Activated naive CD4-positive, alpha-beta T cell treated with anti-CD3 and anti-CD28 coated beads, Interleukin-2, amount 50 U/mL, for 72 hours (primary cell): ENCODE measurements at regions not wholly inside any gene's neighbourhood (a gene's known extent, or its start where the extent isn't known, plus 50 kb on each side); places are given as distances from the start of the nearest gene placed in this dataset.
A peak's percentile ranks its signal among the peaks of the same experiment; 100 is the strongest.
"Not testable (repeated sequence)": the region's sequence is repeated elsewhere in the genome, so short reads cannot be mapped to it uniquely, and the experiment has no call there.

Source experiments
- ATAC-seq, 2 donors: fragments of 150-1000 bp; cut with Tn5 transposase; 2 replicates each; pipeline ENCODE4 v1.10.0; 2021; ENCODE audit warnings: mild to moderate bottlenecking in 2 of 2, moderate library complexity in 2 of 2
- DNase-seq, 2 donors: peaks; one replicate each; pipeline ENCODE4 v3.0.0; 2021 to 2022; ENCODE audit warnings: low spot score in 2 of 2
- H3K27ac Mint-ChIP-seq, 2 donors: one replicate each; pipeline ENCODE4 v1.8.0; 2022; ENCODE audit warnings: mild to moderate bottlenecking in 2 of 2, mixed read lengths in 2 of 2
- H3K36me3 Mint-ChIP-seq, 2 donors: one replicate each; pipeline ENCODE4 v1.8.0; 2022; ENCODE audit warnings: mixed read lengths in 2 of 2
- H3K9me3 Mint-ChIP-seq, 2 donors: one replicate each; pipeline ENCODE4 v1.8.0; 2022; ENCODE audit warnings: mixed read lengths in 2 of 2

DNA sequence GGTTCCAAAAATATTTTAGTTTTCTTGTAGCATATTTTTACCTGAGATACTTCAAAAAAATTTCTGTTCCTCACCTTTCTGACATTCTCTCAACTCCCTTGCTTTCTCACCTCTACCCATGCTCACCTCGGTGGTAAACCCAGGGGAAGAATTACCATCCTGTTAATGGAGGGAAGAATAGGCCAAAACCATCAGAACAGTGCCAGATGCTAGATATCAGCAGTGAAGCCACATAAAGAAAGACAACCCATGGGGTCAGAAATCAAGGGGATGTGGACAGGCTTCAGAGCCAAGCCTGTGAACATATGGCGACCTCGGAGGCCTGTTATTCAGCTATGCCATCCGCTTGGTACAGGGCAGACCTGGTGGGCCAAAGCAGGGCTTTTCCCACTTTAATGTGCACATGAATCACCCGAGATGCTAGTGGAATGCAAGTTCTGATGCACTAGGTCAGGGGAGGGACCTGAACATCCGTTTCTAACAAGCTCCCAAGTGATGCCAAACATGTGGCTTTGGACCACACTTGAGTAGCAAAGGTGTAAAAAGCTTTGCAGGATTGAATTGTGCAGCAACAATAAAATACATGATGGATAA, 125.5 kb downstream of the NPY start:
- no peak overlapping the region for H3K27ac Mint-ChIP-seq
- DNase-seq = no peak
- peaks cover 0 to 6% of the 10 kb centered on the region in 2 donors for H3K9me3 Mint-ChIP-seq
- ATAC-seq = no peak
- peaks cover 4 to 13% of the 10 kb centered on the region in 2 donors for H3K36me3 Mint-ChIP-seq

DNA sequence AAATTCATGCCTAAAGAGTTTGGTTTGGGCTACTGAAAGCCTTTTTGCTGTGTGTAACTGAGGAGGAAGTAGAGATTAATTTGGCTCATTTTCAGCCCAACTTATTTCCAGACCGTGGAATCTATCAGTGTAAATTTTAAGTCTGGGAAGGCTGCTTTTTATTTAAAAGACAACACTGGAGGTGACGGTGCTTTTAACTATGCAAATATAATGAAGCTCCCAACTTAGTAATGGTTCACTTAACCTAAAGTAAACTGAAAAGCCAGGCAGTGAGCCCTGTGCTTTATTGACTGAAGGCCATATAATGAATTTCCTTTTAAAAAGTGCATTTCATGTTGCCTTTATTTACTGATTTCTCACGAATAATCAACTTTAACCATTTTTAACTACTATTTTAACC, 127.2 kb downstream of the NPY start:
- Mint-ChIP-seq H3K27ac (no peak overlapping the region), H3K36me3 (peaks cover 4 to 13% of the 10 kb centered on the region in 2 donors), H3K9me3 (peaks cover 0 to 6% of the 10 kb centered on the region in 2 donors)
- ATAC-seq (no peak), DNase-seq (no peak)

DNA sequence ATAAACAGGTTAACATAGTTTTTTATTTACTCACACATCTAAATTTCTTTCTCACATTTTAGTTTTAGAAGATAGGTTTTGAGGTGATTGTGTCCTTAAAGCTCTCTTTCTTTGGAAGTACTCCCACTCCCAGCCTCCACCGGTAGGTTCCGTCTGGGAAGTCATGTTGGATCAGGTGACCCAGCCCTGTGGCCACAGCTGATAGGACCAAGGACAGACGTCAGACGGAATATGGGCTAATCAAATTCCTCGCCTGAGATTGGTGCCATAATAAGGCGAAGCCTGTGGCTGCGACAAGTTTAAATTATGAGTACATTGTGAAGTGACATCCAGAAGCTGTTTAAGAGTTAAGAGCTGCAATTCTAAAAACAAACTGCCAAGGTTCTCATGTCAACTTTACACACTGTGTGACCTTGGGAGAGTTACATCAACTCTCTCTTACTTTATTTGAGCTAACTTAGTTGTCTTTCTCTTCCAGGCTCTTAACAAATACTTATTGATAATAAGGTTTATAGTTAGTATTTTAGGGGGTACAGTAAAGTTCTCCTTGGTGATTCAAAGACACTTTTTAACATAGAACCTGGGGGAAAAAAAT, 133.6 kb downstream of the NPY start:
- DNase-seq (no peak), ATAC-seq (no peak)
- H3K36me3 Mint-ChIP-seq = peaks cover 0 to 13% of the 10 kb centered on the region in 2 donors

DNA sequence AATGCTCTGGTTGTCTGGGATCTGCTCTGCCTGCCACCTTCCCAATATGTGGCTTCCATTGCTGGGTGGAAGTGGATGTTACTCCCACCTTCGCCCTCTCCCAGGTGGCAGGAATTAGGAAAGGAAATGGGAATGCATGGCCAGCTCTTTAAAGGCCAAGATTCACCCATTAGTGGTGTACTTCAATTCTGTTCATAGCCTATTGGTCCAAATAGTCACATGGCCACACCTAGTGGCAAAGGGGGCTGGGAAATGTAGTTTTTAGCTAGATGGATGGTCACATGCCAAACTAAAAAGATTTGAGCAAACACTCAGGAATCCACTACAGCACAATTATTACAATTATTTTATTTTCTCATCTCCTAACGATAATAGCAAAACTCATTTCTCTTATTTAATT, 135.1 kb downstream of the NPY start:
- Mint-ChIP-seq H3K36me3 (peaks cover 0 to 2% of the 10 kb centered on the region in 2 donors), H3K9me3 (no peaks in the 10 kb centered on the region), H3K27ac (no peak overlapping the region)
- DNase-seq = no peak
- no peak for ATAC-seq

More for the DNA sequence above, 133.6 kb downstream of the NPY start:
- no peak overlapping the region for H3K27ac Mint-ChIP-seq
- peaks cover 0 to 6% of the 10 kb centered on the region in 2 donors for H3K9me3 Mint-ChIP-seq

DNA sequence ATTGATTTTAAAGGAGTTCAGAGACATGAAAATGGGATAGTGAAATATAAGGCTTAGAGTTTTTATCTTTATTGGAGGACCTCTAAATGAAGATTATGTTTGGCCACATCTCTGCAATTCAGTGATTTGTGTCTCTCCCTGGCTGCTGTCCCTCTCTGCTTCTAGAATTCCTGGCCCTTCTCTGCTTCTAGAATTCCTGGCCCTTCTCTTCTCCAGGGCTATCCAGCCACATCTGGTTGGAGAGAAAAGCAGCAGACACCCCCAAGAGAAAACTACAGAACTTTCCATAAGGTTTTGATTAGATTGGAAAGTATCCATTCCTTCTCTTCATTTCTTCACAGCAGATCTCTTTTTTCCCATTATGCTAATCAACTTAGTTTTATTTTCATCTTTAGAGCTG, 135.5 kb downstream of the NPY start:
- ATAC-seq (no peak), DNase-seq (no peak)
- Mint-ChIP-seq H3K9me3 (no peaks in the 10 kb centered on the region), H3K36me3 (no peaks in the 10 kb centered on the region), H3K27ac (no peak overlapping the region)

DNA sequence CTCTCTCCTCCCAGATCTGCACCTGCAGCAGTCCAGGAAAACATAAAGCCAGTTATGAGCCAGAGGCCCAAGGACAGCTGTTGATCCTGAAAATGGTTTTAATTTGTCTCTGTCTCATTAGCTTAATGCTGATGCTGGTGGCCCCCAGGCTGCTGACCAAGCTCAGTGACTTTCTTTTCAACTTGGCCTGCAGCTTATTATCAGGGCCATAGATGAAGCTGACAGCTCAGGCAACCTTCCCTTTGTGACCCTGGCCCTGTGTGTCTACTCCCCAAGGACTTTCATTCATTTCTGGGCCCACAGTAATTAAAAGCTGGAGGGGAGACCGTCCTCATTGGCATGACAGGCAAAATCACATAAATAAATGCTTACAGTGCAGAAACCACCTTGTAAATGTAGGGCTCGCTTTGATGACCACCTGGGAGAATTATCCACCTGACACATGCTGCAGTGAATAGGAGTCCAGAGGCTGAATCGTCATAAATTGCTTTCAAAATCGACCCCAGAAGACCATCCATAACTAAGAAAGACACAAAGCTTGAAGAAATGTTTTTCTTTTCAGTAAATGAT, 138.5 kb downstream of the NPY start:
- no peak for DNase-seq
- H3K36me3 Mint-ChIP-seq = no peaks in the 10 kb centered on the region
- peaks cover 0 to 5% of the 10 kb centered on the region in 2 donors for H3K9me3 Mint-ChIP-seq
- ATAC-seq = no peak
- H3K27ac Mint-ChIP-seq = no peak overlapping the region

DNA sequence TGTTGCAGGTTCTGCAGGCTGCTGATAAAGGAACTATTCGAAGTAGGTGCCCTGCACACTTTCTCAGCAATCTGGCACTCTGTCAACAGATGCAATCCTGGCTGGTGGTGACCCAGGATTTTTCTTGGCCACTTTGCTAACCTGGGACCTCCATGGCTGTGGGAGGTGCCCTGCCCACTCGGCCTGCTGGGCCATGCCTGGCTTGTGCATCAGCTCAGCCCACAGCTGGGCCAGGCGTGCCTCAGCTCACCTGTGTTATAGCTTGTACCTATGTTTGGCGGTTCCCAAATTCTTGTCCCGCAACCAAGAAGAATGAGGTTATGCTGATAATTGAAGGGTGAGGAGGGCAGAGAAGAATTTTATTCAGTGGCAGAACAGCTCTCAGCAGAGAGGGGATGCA, 141.7 kb downstream of the NPY start:
- ATAC-seq (no peak), DNase-seq (no peak)
- Mint-ChIP-seq H3K36me3 (no peaks in the 10 kb centered on the region), H3K9me3 (peaks cover 0 to 5% of the 10 kb centered on the region in 2 donors), H3K27ac (no peak overlapping the region)

DNA sequence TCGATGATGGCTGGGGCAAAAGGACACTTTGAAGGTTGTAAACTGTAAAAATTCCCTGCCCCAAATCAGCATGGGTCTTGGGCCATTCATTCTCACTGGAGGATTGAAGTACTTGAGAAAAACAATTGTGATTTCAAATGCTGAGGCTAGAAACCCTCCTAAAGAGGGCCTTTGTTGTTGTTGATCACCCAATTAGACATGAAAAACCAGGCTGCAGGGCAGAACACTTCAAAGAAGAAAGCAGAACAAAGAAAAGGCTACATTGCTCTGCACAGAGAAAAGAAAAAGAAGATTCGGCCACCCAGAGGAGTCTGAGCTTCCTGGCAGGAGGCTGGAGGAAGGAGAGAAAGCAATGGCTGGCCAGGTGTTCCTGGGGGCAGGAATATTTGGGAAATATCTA, 143.1 kb downstream of the NPY start:
- ATAC-seq = no peak
- Mint-ChIP-seq H3K9me3 (peaks cover 0 to 5% of the 10 kb centered on the region in 2 donors), H3K36me3 (no peaks in the 10 kb centered on the region), H3K27ac (no peak overlapping the region)
- no peak for DNase-seq

DNA sequence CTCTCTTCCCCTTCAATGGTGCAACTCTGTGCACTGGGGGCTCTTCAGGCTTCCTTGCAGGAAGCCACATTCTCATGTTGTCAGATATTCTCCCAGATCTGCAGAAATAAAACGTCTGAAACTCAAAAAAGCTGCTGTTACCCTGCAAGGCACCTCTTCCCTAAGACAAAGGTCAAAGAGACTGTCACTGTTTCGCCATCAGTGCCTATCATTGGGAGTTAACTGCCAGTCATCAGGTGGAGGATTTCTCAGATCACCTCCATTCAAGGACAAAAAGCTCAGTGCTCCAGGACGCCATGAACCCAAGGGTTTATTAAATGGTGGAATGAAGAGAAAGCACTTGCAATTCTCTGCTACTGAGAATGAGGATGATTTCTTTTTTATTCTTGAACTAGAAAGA, 144.6 kb upstream of the PALS2 start:
- DNase-seq = no peak

DNA sequence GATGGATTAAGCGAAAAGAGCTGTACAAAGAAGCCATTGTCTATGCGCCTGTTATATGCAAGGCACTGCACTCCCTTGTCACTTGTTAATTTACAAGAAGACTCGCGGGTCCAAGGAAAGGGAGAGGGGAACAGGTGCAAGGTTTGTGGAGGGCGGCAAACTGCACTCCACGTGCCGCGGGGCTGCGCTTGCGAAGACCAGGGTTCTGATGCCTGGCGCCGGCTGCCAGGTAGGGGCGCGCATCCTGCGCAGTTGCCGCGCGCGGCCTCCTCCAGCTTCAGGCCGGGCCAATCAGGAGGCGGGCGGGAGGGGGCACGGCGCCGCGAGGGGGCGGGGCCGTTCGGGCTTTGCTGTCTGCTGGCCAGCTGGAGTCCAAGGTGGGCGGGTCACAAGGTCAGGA, 140.6 kb upstream of the PALS2 start:
- Mint-ChIP-seq H3K27ac (no peak overlapping the region), H3K36me3 (no peaks in the 10 kb centered on the region), H3K9me3 (peaks cover 0 to 5% of the 10 kb centered on the region in 2 donors)
- no peak for ATAC-seq
- DNase-seq = no peak

More for the DNA sequence above, 144.6 kb upstream of the PALS2 start:
- ATAC-seq = no peak
- Mint-ChIP-seq H3K9me3 (peaks cover 0 to 5% of the 10 kb centered on the region in 2 donors), H3K36me3 (no peaks in the 10 kb centered on the region), H3K27ac (no peak overlapping the region)

DNA sequence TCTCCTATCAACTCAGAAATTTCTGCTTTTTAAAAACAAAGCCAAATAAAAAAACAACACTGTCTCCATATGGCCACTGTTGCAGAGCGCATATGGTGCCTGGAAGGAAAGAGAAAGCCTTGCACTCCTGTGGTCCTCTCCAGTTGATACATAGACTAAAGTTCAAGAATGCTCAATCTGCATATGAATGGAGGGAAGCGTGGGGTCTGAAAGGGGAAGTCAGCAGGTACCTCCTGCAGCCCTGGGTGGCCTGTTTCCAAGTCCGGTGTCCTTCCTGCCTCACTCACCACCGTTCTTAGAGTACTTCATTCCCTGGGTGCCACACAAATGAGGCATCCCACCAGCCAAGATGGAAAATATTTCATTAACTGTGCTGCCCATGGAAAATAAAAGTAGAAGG, 138.3 kb upstream of the PALS2 start:
- H3K9me3 Mint-ChIP-seq = peaks cover 0 to 8% of the 10 kb centered on the region in 2 donors
- ATAC-seq (no peak), DNase-seq (no peak)
- H3K36me3 Mint-ChIP-seq = no peaks in the 10 kb centered on the region
- no peak overlapping the region for H3K27ac Mint-ChIP-seq

DNA sequence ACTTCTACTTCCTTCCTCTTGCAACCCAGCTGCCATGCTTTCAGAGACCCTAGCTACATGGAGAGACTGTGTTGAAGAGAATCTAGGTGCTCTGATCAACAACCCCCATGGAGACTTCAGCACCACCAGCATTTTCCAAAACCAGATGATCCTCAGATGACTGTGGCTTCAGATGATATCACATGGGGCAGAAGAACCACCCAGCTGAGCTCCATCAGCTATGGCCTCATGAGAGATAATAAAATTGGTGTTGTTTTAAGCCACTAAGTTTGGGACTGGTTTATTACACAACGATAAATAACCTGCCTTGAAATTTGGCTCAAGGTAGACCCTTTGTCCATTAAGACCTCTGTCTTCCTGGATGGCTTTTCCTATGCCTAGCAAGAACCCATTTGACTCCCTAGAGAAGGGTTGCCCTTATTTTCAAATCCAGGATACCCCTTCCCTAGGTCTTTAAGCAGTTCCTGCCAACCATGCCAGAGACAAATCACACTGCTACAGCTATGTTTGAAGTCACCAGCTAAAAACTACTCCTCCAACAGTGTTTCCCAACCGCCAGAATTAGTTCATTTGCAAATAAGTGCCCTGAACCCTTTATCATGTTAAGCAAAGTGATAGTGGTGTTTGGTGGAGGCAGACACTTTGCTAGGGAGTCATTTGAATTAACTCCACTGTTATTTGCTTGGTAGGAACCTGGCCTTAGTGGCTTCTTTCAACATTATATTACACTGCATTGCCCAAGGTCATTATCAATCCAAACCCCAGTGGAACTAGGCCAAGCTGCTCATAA, 136.9 kb upstream of the PALS2 start:
- H3K9me3 Mint-ChIP-seq = peaks cover 0 to 8% of the 10 kb centered on the region in 2 donors
- no peak for ATAC-seq
- no peak overlapping the region for H3K27ac Mint-ChIP-seq
- no peaks in the 10 kb centered on the region for H3K36me3 Mint-ChIP-seq
- DNase-seq = no peak

DNA sequence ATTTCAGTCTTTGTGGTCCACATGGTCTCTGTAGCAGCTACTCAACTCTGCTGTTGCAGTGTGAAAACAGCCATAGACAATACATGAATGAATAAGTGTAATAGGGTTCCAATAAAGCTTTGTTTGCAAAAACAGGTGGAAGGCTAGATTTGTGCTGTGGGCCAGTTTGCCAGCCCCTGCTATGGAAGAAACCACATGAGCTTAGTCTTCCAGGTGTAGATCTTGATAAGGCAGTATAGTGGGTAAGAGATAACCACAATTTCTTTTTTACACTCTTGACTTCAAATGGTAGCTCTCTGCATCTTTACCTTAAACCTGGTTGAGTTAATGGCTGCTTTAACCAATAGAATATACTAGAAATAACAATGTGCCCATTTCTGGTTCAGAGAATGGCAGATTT, 135.0 kb upstream of the PALS2 start:
- Mint-ChIP-seq H3K27ac (no peak overlapping the region), H3K9me3 (peaks cover 0 to 10% of the 10 kb centered on the region in 2 donors), H3K36me3 (peaks cover 0 to 3% of the 10 kb centered on the region in 2 donors)
- no peak for DNase-seq
- no peak for ATAC-seq

DNA sequence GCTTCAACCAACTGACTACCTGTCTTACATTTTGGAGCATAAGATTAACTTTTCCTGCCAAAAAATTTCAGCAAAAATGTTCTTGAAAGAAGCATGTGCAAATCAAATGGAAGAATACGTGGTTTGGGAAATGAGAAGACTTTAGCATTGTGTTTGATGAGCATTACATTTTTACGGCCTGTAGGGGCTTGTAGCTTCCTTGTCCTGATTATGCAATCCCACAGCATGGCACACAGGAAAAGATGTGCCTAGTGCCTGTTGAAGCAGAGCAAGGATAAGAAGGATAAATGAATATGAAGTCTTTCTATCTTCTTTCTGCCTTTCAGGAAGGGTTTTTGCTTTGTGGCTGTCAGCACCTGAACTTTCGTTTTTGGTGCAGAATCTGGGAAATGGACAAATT, 134.1 kb upstream of the PALS2 start:
- DNase-seq, H3K36me3 Mint-ChIP-seq, ATAC-seq, H3K27ac Mint-ChIP-seq: not testable (repeated sequence)
- H3K9me3 Mint-ChIP-seq = peaks cover 0 to 12% of the 10 kb centered on the region in 2 donors

DNA sequence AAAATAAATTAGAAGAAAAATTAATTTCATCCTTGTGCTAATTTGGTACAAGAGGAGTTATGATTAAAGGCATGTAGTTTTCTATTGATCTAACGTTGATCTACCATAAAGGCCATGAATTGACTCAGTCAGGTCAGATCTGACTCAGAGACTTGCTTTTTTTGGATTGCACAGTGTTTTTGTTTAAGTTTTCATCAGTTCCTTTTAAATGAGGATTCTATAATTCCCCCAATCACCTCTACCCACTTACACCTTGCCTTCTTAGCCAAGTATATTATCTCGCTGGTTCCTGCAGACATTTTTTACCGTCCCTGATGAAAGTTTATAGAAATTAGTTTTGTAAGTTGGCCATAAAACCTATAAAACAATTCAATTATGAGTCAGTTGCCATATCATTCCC, 132.4 kb upstream of the PALS2 start:
- Mint-ChIP-seq H3K36me3 (peaks cover 0 to 5% of the 10 kb centered on the region in 2 donors), H3K9me3 (peaks cover 0 to 10% of the 10 kb centered on the region in 2 donors), H3K27ac (no peak overlapping the region)
- DNase-seq (no peak), ATAC-seq (peak; percentile 33 to 95)

DNA sequence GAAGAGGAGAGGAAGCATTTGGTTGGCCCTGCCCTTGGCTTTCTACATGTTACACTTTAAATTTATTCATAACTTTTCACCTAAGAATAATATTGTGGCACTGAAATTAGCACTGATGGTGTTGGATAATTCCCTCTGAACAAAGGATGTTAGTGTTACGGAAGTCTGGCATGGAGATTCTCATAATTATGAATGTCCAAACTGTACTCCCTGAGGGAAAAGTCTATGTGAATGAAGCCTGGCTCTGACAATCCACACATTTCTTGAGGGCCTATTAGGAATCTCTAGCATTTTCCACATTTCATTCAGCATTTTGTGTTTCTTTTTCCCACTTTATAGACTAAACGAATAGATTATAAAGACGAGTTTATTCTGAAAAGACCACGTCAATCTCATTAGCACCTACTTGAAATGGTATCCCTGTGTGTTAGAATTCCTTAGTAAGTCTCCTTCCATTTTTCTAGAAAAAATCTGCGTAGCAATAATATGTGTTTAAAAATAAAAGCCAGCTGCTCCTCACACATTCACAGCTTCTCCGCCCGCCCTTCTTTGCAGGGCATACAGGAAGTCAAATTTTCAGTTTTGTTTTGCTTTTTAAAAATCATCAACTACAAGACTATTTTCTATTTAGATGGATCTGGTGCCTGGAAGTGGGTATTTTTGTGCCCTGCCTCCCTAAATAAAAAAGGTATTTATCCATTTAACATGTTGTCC, 131.8 kb upstream of the PALS2 start:
- Mint-ChIP-seq H3K27ac (no peak overlapping the region), H3K36me3 (peaks cover 0 to 5% of the 10 kb centered on the region in 2 donors), H3K9me3 (peaks cover 0 to 8% of the 10 kb centered on the region in 2 donors)
- DNase-seq (no peak), ATAC-seq (no peak)
